GM21447 (cell line): ENCODE measurements at regions not wholly inside any gene's neighbourhood (a gene's known extent, or its start where the extent isn't known, plus 50 kb on each side); places are given as distances from the start of the nearest gene placed in this dataset.
A peak's percentile ranks its signal among the peaks of the same experiment; 100 is the strongest.
"Not testable (repeated sequence)": the region's sequence is repeated elsewhere in the genome, so short reads cannot be mapped to it uniquely, and the experiment has no call there.

ENCODE experiments used
- ATAC-seq: cut with Tn5 transposase; IDR thresholded peaks from one replicate; pipeline ENCODE4 v1.9.1; 2021; ENCODE audit not compliant: unreplicated experiment

GRCh38 chr10:84626397-84627087, 298.2 kb downstream of the CCSER2 start:
- no peak for ATAC-seq

DNA sequence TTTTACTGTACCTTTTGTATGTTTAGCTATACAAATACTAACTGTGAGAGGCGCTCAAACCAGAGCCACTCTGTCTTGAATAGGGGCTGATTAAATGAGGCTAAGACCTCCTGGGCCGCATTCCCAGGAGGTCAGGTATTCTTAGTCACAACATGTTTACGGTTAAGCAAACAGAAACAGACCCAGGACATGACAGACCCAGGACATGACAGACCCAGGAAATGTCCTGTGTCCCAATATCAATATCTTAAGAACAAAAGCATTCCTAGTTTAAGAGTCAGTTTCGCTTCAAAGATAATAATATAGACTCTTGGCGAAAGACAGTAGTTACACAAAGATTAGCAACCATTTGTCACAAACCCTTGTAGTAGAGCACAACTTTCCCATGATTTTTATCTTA, 304.5 kb downstream of the CCSER2 start:
- ATAC-seq: no peak

DNA sequence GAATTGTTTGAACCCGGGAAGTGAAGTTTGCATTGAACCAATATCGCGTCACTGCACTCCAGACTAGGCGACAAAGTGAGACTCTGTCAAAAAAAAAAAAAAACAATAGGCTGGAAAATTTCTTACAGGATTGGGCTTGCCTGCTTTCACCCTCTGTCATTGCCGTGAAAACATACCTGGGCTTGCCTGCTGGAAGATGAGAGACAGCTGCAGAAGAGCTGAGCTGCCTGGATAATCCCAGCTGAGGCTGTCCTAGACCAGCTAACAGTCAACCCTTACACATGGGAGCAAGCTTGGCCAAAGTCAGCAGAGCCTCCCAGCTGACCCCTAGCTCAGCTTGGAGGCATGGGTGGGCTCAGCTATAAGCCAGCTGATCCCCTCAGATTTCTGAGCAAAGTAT, 306.2 kb downstream of the CCSER2 start:
- no peak for ATAC-seq

DNA sequence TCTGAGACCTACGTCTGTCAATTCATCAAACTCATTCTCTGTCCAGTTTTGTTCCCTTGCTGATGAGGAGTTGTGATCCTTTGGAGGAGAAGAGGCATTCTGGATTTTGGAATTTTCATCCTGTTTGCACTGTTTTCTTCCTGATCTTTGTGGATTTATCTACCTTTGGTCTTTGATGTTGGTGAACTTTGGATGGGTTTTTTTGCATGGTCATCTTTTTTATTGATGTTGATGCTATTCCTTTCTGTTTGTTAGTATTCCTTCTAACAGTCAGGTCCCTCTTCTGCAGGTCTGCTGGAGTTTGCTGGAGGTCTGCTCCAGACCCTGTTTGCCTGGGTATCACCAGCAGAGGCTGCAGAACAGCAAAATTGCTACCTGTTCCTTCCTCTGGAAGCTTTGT, 322.2 kb downstream of the CCSER2 start:
- ATAC-seq: not testable (repeated sequence)

- ATAC-seq: peak; percentile 86
Observed at GRCh38 chr10:84654671-84655070, 326.3 kb downstream of the CCSER2 start.

GRCh38 chr10:84659027-84659426, 330.6 kb downstream of the CCSER2 start:
- no peak for ATAC-seq

DNA sequence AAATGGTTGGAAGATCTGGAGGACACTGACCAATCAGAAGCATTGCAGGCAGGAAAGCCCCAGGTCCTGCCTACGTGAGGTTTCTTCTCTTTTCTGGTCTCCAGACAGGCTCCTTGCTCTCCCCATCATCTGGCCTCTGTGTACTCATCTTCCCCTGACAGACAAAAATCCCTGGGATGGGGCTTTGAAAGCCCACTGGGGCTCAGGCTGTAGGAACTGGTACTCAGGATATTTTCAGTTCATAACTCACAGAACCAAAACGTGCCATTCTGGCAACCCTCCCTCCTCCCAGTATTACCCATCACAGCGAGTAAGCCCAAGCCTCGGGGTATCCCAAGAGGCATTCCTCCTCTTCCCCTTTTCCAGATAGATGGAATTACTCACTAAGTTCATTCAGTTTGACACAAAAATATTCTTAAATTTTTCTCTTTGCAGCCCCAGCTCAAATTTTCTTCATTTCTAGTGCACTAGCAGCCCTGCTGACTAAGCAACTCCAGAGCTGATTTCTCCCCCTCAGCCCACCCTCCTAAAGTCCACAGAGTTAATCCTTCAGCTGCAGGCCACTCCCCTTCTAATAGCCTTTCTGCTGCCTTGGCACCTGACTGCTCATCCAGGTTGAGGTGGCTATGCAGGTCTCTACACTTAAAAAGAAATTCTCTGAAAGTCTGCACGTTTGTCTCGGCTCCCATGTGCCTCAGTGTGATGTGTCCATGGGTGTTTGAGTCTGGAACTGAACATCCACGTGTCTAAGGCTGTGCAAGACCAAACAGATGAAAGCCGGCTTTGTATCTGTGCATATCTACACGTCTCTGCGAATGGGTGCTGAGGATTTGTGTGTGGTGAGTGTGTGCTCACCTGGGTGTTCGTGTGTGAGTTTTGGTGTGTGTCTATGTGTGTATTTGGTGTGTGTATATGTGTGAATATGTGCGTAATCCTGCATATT, 331.4 kb downstream of the CCSER2 start:
- ATAC-seq: no peak

GRCh38 chr10:84660450-84661159, 332.2 kb downstream of the CCSER2 start:
- no peak for ATAC-seq

DNA sequence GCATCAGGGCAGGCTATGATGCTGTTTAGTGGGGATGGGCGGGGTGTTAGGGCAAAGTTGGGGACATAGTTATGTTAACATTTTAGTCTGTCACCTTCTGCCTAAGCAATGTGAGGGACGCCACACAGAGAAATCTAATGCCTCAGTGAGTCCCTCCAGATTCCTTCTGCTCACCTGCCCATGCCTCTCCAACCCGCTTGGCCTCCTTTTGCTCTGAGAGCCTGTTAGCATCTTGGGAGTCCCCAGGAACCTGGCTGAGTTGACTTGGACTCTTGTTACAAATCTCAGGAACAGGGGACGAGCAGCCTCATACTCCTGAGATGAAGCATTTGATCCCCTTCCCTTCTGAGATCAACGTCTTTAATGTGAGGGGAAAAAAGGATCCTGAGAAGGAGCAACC, 336.8 kb downstream of the CCSER2 start:
- ATAC-seq: no peak

GRCh38 chr10:84665883-84666463, 337.6 kb downstream of the CCSER2 start:
- no peak for ATAC-seq

DNA sequence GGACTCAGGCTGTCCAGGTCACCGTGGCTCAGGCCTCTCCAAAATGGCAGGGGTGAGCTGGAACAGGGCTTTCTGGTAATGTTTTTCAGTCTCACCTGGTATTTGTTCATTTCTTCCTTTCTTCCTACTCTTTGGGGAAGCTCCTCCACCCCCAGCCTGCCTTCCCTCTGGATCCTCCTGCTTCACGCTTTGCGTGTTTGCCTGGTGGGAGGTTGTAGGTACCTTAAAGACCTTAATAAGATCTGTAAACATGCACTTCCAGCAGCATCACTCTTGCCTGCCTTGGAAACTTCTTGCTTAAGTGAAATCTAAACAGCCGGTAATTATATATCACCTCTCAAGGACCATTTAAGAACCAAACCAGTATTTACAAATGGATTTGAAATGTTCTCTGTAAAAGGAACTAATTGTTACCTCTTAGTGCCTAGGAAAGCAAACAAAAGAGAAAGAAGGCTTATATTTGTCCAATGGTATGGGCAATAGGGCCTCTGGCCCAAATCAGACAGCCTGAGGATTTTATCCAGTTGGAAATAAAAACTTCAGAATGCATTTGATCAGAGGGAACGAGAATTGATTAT, 339.9 kb downstream of the CCSER2 start:
- ATAC-seq: no peak

- no peak for ATAC-seq
Observed at GRCh38 chr10:84675060-84675459, 346.7 kb downstream of the CCSER2 start.

GRCh38 chr10:84676536-84676935, 348.1 kb downstream of the CCSER2 start:
- ATAC-seq: no peak

GRCh38 chr10:84681781-84682180, 353.4 kb downstream of the CCSER2 start:
- no peak for ATAC-seq

- ATAC-seq: no peak
Observed at GRCh38 chr10:84683550-84683949, 355.2 kb downstream of the CCSER2 start.

- no peak for ATAC-seq
Observed at GRCh38 chr10:84683980-84684740, 355.8 kb downstream of the CCSER2 start.

- ATAC-seq: no peak
Observed at GRCh38 chr10:84685047-84685660, 356.8 kb downstream of the CCSER2 start.

- ATAC-seq: no peak
Observed at GRCh38 chr10:84693006-84693405, 364.6 kb downstream of the CCSER2 start.

GRCh38 chr10:84695902-84696301, 367.5 kb downstream of the CCSER2 start:
- no peak for ATAC-seq

DNA sequence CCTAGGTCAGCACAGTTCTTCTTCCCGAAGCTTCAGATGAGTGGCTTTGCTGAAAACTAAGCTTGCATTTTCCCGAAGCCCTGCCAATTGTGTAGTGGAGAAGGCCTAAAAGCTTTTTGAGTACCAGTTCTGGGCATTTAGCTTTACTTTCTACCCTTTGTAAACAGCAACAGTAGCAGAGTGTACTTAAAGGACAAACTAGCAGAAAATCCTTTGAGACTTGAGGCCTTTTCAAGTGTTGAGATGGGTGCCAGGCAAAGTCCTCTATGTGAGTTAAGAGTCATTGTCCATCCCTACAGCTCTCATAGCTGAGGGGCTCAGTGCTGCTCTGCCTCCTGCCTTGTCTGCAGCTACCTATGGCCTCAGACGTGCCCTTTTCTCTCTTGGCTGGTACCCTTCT, 368.2 kb downstream of the CCSER2 start:
- ATAC-seq: no peak
